ENCODE measurements at regions not wholly inside any gene's neighbourhood (a gene's known extent, or its start where the extent isn't known, plus 50 kb on each side); places are given as distances from the start of the nearest gene placed in this dataset.

DNA sequence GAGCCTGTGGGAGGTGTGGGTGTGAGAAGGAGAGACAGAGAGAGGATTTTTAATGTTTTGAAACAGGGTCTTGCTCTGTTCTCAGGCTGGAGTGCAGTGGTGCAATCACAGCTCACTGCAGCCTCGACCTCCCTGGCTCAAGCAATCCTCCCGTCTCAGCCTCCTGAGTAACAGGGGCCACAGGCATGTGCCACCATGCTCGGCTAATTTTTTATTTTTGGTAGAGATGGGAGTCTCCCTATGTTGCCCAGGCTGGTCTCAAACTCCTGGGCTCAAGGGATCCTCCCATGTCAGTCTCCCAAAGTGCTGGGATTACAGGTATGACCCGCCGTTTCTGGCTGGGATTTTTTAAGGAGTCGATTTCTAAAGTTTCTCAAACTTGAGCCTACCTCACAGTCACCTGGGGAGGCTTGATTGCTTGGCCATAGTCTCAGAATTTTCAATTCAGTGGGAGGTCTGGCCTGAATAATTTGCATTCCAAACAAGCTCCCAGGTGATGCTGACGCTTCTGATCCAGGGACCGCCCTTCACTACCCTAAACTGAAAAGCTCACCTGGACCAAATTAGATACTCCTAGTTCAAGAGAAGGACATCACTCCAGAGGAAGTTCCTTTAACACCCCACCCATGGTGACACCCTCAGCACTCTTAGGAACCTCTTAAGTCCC, 70.8 kb upstream of the SLC1A4 start:
- TF ChIP-seq POLR2AphosphoS5 (IDR thresholded peaks at IDR 0.05), result no peak
- TF ChIP-seq, protein P1, sequence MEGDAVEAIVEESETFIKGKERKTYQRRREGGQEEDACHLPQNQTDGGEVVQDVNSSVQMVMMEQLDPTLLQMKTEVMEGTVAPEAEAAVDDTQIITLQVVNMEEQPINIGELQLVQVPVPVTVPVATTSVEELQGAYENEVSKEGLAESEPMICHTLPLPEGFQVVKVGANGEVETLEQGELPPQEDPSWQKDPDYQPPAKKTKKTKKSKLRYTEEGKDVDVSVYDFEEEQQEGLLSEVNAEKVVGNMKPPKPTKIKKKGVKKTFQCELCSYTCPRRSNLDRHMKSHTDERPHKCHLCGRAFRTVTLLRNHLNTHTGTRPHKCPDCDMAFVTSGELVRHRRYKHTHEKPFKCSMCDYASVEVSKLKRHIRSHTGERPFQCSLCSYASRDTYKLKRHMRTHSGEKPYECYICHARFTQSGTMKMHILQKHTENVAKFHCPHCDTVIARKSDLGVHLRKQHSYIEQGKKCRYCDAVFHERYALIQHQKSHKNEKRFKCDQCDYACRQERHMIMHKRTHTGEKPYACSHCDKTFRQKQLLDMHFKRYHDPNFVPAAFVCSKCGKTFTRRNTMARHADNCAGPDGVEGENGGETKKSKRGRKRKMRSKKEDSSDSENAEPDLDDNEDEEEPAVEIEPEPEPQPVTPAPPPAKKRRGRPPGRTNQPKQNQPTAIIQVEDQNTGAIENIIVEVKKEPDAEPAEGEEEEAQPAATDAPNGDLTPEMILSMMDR (IDR thresholded peaks at IDR 0.05), result no peak
- TF ChIP-seq EP300 (IDR thresholded peaks at IDR 0.05), result no peak
